CD4-positive, alpha-beta T cell (primary cell): ENCODE measurements at regions not wholly inside any gene's neighbourhood (a gene's known extent, or its start where the extent isn't known, plus 50 kb on each side); places are given as distances from the start of the nearest gene placed in this dataset.
A peak's percentile ranks its signal among the peaks of the same experiment; 100 is the strongest.

Experiments used
- ATAC-seq: fragments of 200-7000 bp; cut with Tn5 transposase; one replicate; pipeline ENCODE4 v1.10.0; 2022; ENCODE audit warnings: mild to moderate bottlenecking; ENCODE audit not compliant: poor library complexity
- CTCF ChIA-PET: fragments of 350-600 bp; sonication (Branson Sonifier 250); formaldehyde crosslinking; loops from one replicate; lab custom pipeline; 2021; ENCODE audit warnings: antibody characterized with exemption, inconsistent platforms; lab: Charles Lee
- POLR2A ChIA-PET: fragments of 350-600 bp; sonication (Branson Sonifier 250); formaldehyde crosslinking; loops from one replicate; lab custom pipeline; 2021; ENCODE audit warnings: antibody characterized with exemption, inconsistent platforms; lab: Charles Lee
- DNase-seq, 14 experiments: peaks; one replicate each; pipeline ENCODE4 v3.0.0-alpha.2; 2013 to 2020; ENCODE audit warnings: mixed read lengths in 2 of 14
- H3K27ac ChIP-seq, 2 donors: one replicate each; pipeline versions ENCODE4 v1.5.1 to v1.7.0; 2013; ENCODE audit warnings: low read length in 2 of 2, low read depth in 1 of 2, mild to moderate bottlenecking in 1 of 2
- H3K27me3 ChIP-seq, 2 experiments: 1 replicate in 1 of 2; 2 replicates in 1 of 2; pipeline versions ENCODE4 v1.6.1 to v1.7.0; 2013; ENCODE audit warnings: low read length in 2 of 2, control low read depth in 1 of 2, mild to moderate bottlenecking in 1 of 2, moderate library complexity in 1 of 2; ENCODE audit not compliant: insufficient read depth in 2 of 2, control insufficient read depth in 1 of 2
- H3K36me3 ChIP-seq: one replicate; pipeline ENCODE4 v1.6.1; 2013; ENCODE audit warnings: low read length, control low read depth; ENCODE audit not compliant: insufficient read depth
- H3K4me1 ChIP-seq: one replicate; pipeline ENCODE4 v1.6.1; 2013; ENCODE audit warnings: low read length, control low read depth; ENCODE audit not compliant: insufficient read depth
- H3K4me3 ChIP-seq: one replicate; pipeline ENCODE4 v1.5.1; 2013; ENCODE audit warnings: mild to moderate bottlenecking, low read length, moderate library complexity
- H3K9me3 ChIP-seq, 2 experiments: 1 replicate in 1 of 2; 2 replicates in 1 of 2; pipeline versions ENCODE4 v1.6.1 to v1.7.0; 2013; ENCODE audit warnings: low read length in 2 of 2, mild to moderate bottlenecking in 2 of 2, control low read depth in 1 of 2, moderate library complexity in 1 of 2; ENCODE audit not compliant: control insufficient read depth in 1 of 2, insufficient read depth in 1 of 2
- H3K27ac Mint-ChIP-seq: one replicate; pipeline ENCODE4 v1.8.0; 2020; ENCODE audit warnings: mixed read lengths
- H3K27me3 Mint-ChIP-seq: one replicate; pipeline ENCODE4 v1.8.0; 2021; ENCODE audit warnings: mixed read lengths
- H3K36me3 Mint-ChIP-seq: one replicate; pipeline ENCODE4 v1.8.0; 2021; ENCODE audit warnings: low read depth, mixed read lengths
- H3K4me1 Mint-ChIP-seq: one replicate; pipeline ENCODE4 v1.8.0; 2021; ENCODE audit warnings: low read depth, mixed read lengths
- H3K4me3 Mint-ChIP-seq: one replicate; pipeline ENCODE4 v1.8.0; 2020; ENCODE audit warnings: mild to moderate bottlenecking, mixed read lengths
- H3K9me3 Mint-ChIP-seq: one replicate; pipeline ENCODE4 v1.8.0; 2020; ENCODE audit warnings: mixed read lengths
- intact Hi-C, 2 experiments: fragments of 100-400 bp; cut with DNase I in 1 of 2; cut with micrococcal nuclease in 1 of 2; formaldehyde crosslinking; loops; one replicate each; pipeline versions ENCODE4 v1.15.1 to v1.9.0; 2023 to 2025; cut with DNase I, micrococcal nuclease
- TF ChIP-seq, protein P1 (sequence below): fragments of 200-600 bp; IDR thresholded peaks from one replicate; pipeline ENCODE4 v1.8.0; 2022; ENCODE audit warnings: antibody characterized with exemption, mild to moderate bottlenecking

DNA sequence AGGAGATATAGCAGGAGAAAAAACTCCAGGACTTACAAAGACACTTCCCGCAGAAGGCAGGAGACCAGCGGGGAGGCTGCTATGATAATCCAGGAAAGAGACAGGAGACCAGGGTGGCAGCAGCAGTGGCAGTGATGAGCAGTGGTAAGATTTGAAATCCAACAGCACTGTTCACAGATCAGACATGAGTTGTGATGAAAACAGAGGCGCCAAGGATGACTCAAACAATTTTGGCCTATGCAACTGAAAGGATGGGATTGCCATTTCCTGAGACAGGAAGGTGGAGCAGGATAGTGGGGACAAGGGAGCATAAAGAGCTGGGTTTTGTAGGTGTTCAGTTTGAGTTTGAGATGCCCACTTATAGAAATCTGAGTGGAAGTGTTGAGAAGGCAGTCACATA, 108.6 kb upstream of the DYRK2 start:
- Mint-ChIP-seq H3K27ac (no peak overlapping the region), H3K4me3 (no peak overlapping the region), H3K9me3 (no peaks in the 10 kb centered on the region), H3K36me3 (no peaks in the 10 kb centered on the region), H3K4me1 (peaks cover 38% of the 10 kb centered on the region), H3K27me3 (no peaks in the 10 kb centered on the region)
- TF ChIP-seq, protein P1, sequence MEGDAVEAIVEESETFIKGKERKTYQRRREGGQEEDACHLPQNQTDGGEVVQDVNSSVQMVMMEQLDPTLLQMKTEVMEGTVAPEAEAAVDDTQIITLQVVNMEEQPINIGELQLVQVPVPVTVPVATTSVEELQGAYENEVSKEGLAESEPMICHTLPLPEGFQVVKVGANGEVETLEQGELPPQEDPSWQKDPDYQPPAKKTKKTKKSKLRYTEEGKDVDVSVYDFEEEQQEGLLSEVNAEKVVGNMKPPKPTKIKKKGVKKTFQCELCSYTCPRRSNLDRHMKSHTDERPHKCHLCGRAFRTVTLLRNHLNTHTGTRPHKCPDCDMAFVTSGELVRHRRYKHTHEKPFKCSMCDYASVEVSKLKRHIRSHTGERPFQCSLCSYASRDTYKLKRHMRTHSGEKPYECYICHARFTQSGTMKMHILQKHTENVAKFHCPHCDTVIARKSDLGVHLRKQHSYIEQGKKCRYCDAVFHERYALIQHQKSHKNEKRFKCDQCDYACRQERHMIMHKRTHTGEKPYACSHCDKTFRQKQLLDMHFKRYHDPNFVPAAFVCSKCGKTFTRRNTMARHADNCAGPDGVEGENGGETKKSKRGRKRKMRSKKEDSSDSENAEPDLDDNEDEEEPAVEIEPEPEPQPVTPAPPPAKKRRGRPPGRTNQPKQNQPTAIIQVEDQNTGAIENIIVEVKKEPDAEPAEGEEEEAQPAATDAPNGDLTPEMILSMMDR = no peak
- intact Hi-C loops = no loop called here
- Histone ChIP-seq H3K9me3 (no peaks in the 10 kb centered on the region), H3K36me3 (no peaks in the 10 kb centered on the region), H3K27me3 (no peaks in the 10 kb centered on the region), H3K4me3 (no peak overlapping the region), H3K27ac (no peak overlapping the region), H3K4me1 (peaks cover 8% of the 10 kb centered on the region)
- DNase-seq (no peak), ATAC-seq (no peak)
- POLR2A ChIA-PET = no interaction called here
- CTCF ChIA-PET = no interaction called here

DNA sequence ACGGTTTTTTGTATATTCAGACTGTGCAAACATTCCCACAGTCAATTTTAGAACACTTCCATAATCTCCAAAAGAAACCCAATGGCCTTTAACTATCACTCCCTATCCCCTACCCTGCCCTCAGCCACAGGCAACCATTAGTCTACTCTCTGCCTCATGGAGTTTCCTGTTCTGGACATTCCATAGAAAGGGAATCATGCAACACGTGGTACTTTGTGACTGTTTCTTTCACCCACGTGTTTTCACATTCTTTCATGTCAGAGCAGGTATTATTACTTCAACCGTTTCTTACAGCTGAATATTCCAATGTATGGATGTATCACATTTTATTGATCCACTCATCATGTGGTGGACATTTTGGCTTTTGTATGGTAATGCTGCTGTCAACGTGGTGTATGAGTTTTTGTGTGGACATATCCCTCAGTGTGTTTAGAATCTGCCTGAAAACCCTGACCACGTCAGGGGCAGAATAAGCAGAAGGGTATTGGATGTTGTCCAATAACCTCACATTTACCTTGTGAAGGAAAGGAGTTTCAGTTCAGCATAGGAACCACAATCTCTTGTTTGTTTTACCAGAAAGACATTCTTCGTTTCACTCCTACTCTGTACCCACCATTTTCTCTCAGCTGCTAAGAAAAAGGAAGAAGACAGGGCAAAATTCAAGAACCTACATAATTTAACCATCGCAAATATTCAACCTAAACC, 107.5 kb upstream of the DYRK2 start:
- CTCF ChIA-PET = interaction anchor here (0.5 to 1.1 kb wide), 2 partner anchors 38 to 165 kb away, joined by 3 read pairs; no protein-coding TSS in a partner anchor
- H3K27ac ChIP-seq = no peak overlapping the region

DNA sequence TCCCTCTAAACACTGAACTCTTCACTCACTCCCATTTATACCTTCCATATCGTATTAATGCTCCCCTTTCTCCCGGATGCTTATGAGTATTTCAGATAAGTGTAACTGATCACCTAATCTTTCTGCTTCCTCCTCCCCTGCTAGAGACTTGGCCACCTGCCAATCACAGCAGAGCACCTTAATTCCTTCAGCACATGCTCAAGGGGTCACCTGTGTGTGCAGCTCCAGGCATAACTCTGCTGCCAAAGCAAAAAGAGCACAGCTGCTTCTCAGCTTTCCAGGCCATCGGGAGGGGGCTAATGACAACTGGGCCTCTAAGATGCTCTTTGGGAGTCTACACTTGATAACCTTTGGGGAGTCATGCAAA, 106.9 kb upstream of the DYRK2 start:
- no peak overlapping the region for H3K27ac ChIP-seq
- peaks cover 11% of the 10 kb centered on the region for H3K4me1 ChIP-seq
- H3K4me3 ChIP-seq = no peak overlapping the region
- POLR2A ChIA-PET = interaction anchor here (0.6 to 1.0 kb wide), 2 partner anchors 38 to 108 kb away, joined by 3 to 4 read pairs; no protein-coding TSS in a partner anchor
- H3K36me3 Mint-ChIP-seq = no peaks in the 10 kb centered on the region
- no peaks in the 10 kb centered on the region for H3K36me3 ChIP-seq
- ATAC-seq = peak; percentile 17
- TF ChIP-seq, protein P1 = no peak
- CTCF ChIA-PET = interaction anchor here (1.1 kb wide), 1 partner anchor 37 kb away, joined by 3 read pairs; no protein-coding TSS in a partner anchor
- no peak overlapping the region for H3K27ac Mint-ChIP-seq
- H3K4me3 Mint-ChIP-seq = no peak overlapping the region
- peaks cover 38% of the 10 kb centered on the region for H3K4me1 Mint-ChIP-seq
- no peaks in the 10 kb centered on the region for H3K27me3 ChIP-seq
- no peaks in the 10 kb centered on the region for H3K9me3 ChIP-seq
- H3K9me3 Mint-ChIP-seq = no peaks in the 10 kb centered on the region
- intact Hi-C loops = no loop called here
- DNase-seq = peak in 10 of 14 experiments; percentile 16 to 65 (median 25)
- H3K27me3 Mint-ChIP-seq = no peaks in the 10 kb centered on the region

More for the DNA sequence above, 107.5 kb upstream of the DYRK2 start:
- DNase-seq (no peak), ATAC-seq (no peak)
- H3K27ac Mint-ChIP-seq = no peak overlapping the region
- TF ChIP-seq, protein P1 = no peak
- no peaks in the 10 kb centered on the region for H3K27me3 Mint-ChIP-seq
- Histone ChIP-seq H3K9me3 (no peaks in the 10 kb centered on the region), H3K4me3 (no peak overlapping the region), H3K4me1 (peaks cover 11% of the 10 kb centered on the region), H3K27me3 (no peaks in the 10 kb centered on the region), H3K36me3 (no peaks in the 10 kb centered on the region)
- no peak overlapping the region for H3K4me3 Mint-ChIP-seq
- H3K36me3 Mint-ChIP-seq = no peaks in the 10 kb centered on the region
- H3K4me1 Mint-ChIP-seq = peaks cover 38% of the 10 kb centered on the region
- H3K9me3 Mint-ChIP-seq = no peaks in the 10 kb centered on the region
- intact Hi-C loops = no loop called here
- POLR2A ChIA-PET = interaction anchor here (0.6 to 1.0 kb wide), 2 partner anchors 38 to 108 kb away, joined by 3 to 4 read pairs; no protein-coding TSS in a partner anchor
